HepG2 (cell line): ENCODE measurements at regions not wholly inside any gene's neighbourhood (a gene's known extent, or its start where the extent isn't known, plus 50 kb on each side); places are given as distances from the start of the nearest gene placed in this dataset.

ENCODE experiments used
- ATAC-seq: fragments of 200-7000 bp; cut with Tn5 transposase; 3 replicates; pipeline ENCODE4 v1.9.1; 2020; ENCODE audit warnings: mild to moderate bottlenecking, moderate library complexity
- BruUV-seq: library from RNA; stranded (reverse); fragments of 400-500 nt; replicated peaks from 2 replicates; lab custom pipeline; 2021; lab: Mats Ljungman, UMichigan
- CTCF ChIA-PET: fragments of 300-600 bp; formaldehyde crosslinking; extraction: SDS; loops from one replicate; lab custom pipeline; 2021; ENCODE audit warnings: low total read pairs, inconsistent platforms, low intra/inter-chr PET ratio; lab: Yijun Ruan, JAX
- POLR2A ChIA-PET: fragments of 350-600 bp; sonication (Branson Sonifier 250); formaldehyde crosslinking; loops from one replicate; lab custom pipeline; 2020; ENCODE audit warnings: antibody characterized with exemption, inconsistent platforms; lab: Yijun Ruan, JAX
- DNase-seq: peaks from one replicate; pipeline ENCODE4 v3.0.0-alpha.2; 2015; ENCODE audit warnings: low spot score
- FAIRE-seq: peaks from 3 replicates; lab custom pipeline; 2011; peaks lifted over from hg19 to GRCh38; lab: Jason Lieb, UNC
- H2AFZ ChIP-seq: one replicate; pipeline ENCODE4 v1.6.1; 2011; ENCODE audit warnings: low read length, inconsistent platforms
- H3K27ac ChIP-seq: fragments of 300-600 bp; 3 replicates; pipeline ENCODE4 v1.8.0; 2011; ENCODE audit warnings: mixed run types, mild to moderate bottlenecking, mixed read lengths, low read length, inconsistent platforms; ENCODE audit not compliant: insufficient read depth; ENCODE audit errors: extremely low read length
- H3K27me3 ChIP-seq, 2 experiments: fragments of 200-600 bp in 1 of 2; 2 replicates in 1 of 2; 3 replicates in 1 of 2; pipeline versions ENCODE4 v1.6.0 to v1.8.0; 2011; ENCODE audit warnings: low read length in 2 of 2, mild to moderate bottlenecking in 2 of 2, moderate library complexity in 2 of 2, inconsistent platforms in 1 of 2; ENCODE audit not compliant: insufficient read depth in 2 of 2, control insufficient read depth in 1 of 2
- H3K36me3 ChIP-seq, 2 experiments: fragments of 200-600 bp in 1 of 2; replicated peaks in 1 of 2; 2 replicates in 1 of 2; 3 replicates in 1 of 2; pipeline versions ENCODE4 v1.5.1 to v1.8.0; 2011; ENCODE audit warnings: low read length in 2 of 2, inconsistent platforms in 1 of 2; ENCODE audit not compliant: insufficient read depth in 2 of 2, control insufficient read depth in 1 of 2
- H3K4me1 ChIP-seq: 2 replicates; pipeline ENCODE4 v1.5.1; 2012; ENCODE audit warnings: low read length, inconsistent platforms; ENCODE audit not compliant: insufficient read depth
- H3K4me2 ChIP-seq: 2 replicates; pipeline ENCODE4 v1.6.0; 2011; ENCODE audit warnings: low read depth, low read length, inconsistent platforms
- H3K4me3 ChIP-seq, 3 experiments: fragments of 200-600 bp in 1 of 3; sonication (generic), shearing (Covaris generic) in 1 of 3; replicated peaks in 1 of 3; 2 replicates each; pipeline ENCODE4 v1.5.1; 2011 to 2016; ENCODE audit warnings: low read length in 3 of 3, inconsistent platforms in 2 of 3, low read depth in 2 of 3, mild to moderate bottlenecking in 2 of 3, control low read depth in 1 of 3, mixed read lengths in 1 of 3; ENCODE audit not compliant: insufficient read depth in 1 of 3
- H3K79me2 ChIP-seq: one replicate; pipeline ENCODE4 v1.6.1; 2011; ENCODE audit warnings: low read length, inconsistent platforms; ENCODE audit not compliant: insufficient read depth
- H3K9ac ChIP-seq: 2 replicates; pipeline ENCODE4 v1.6.0; 2011; ENCODE audit warnings: mild to moderate bottlenecking, low read depth, low read length, inconsistent platforms; ENCODE audit not compliant: insufficient read depth
- H3K9me3 ChIP-seq: 2 replicates; pipeline ENCODE4 v1.5.1; 2012; ENCODE audit warnings: mild to moderate bottlenecking, low read length
- H4K20me1 ChIP-seq: 2 replicates; pipeline ENCODE4 v1.6.0; 2011; ENCODE audit warnings: inconsistent platforms, mild to moderate bottlenecking, low read length, moderate library complexity; ENCODE audit not compliant: insufficient read depth
- CREBL2 ChIP-seq: sonication (generic); formaldehyde crosslinking; IDR thresholded peaks from 2 replicates; pipeline ENCODE4 v1.8.1; 2023; ENCODE audit warnings: missing genetic modification reagents, mild to moderate bottlenecking, borderline replicate concordance
- ZNF468 ChIP-seq: sonication (generic); formaldehyde crosslinking; IDR thresholded peaks from 2 replicates; pipeline ENCODE4 v1.8.0; 2022; ENCODE audit warnings: mild to moderate bottlenecking, moderate library complexity, missing genetic modification reagents
- ZNF543 ChIP-seq: sonication (generic); formaldehyde crosslinking; IDR thresholded peaks from 2 replicates; pipeline ENCODE4 v1.4.0; 2020; ENCODE audit warnings: mild to moderate bottlenecking, missing genetic modification reagents
- ZNF577 ChIP-seq: sonication (generic); formaldehyde crosslinking; IDR thresholded peaks from 2 replicates; pipeline ENCODE4 v1.4.0; 2020; ENCODE audit warnings: mild to moderate bottlenecking, low read depth, missing genetic modification reagents, borderline replicate concordance
- ZNF777 ChIP-seq: sonication (generic); formaldehyde crosslinking; IDR thresholded peaks from 2 replicates; pipeline ENCODE4 v1.4.0; 2020; ENCODE audit warnings: missing genetic modification reagents
- WGBS: methylation state at CpG from one replicate; pipeline ENCODE4 v1.1.6; 2017; ENCODE audit warnings: low lambda C conversion rate; 5-methylcytosine and 5-hydroxymethylcytosine counted together
- in situ Hi-C: cut with HindIII; loops from 2 replicates; pipeline ENCODE4 v1.10.0; 2017; ENCODE audit warnings: low pct_unique_long_range_greater_than_20kb; ENCODE audit not compliant: extremely low pct_ligation_motif_present
- intact Hi-C: fragments of 100-400 bp; cut with micrococcal nuclease; formaldehyde crosslinking; loops from one replicate; pipeline ENCODE4 v1.10.0; 2022; ENCODE audit not compliant: unreplicated experiment

- intact Hi-C loops (no loop called here), in situ Hi-C loops (no loop called here)
- no TSS peak for BruUV-seq
- Histone ChIP-seq H2AFZ (no peak overlapping the region), H3K4me2 (no peak overlapping the region), H4K20me1 (no peaks in the 10 kb centered on the region), H3K27me3 (no peaks in the 10 kb centered on the region), H3K4me3 (no peak overlapping the region), H3K9me3 (no peaks in the 10 kb centered on the region), H3K36me3 (no peaks in the 10 kb centered on the region), H3K27ac (no peak overlapping the region), H3K9ac (no peak overlapping the region), H3K4me1 (no peaks in the 10 kb centered on the region), H3K79me2 (no peaks in the 10 kb centered on the region)
- TF ChIP-seq CREBL2 (CRISPR knock-in tag) (no peak), ZNF468 (CRISPR knock-in tag) (no peak), ZNF543 (CRISPR knock-in tag) (no peak)
- FAIRE-seq = no peak
- ChIA-PET POLR2A (no interaction called here), CTCF (no interaction called here)
- DNase-seq = no peak
- ATAC-seq = no peak
- WGBS = 0% methylated on average over 2 of the region's 2 CpGs
Observed at GRCh38 chr18:38575648-38576047, 1010.0 kb upstream of the CELF4 start.

GRCh38 chr18:38575023-38575422 lies 1009.4 kb upstream of the CELF4 start:
- Histone ChIP-seq H3K4me3 (no peak overlapping the region), H3K4me1 (no peaks in the 10 kb centered on the region), H3K4me2 (no peak overlapping the region), H3K27ac (no peak overlapping the region), H3K9me3 (no peaks in the 10 kb centered on the region), H3K36me3 (no peaks in the 10 kb centered on the region), H3K27me3 (no peaks in the 10 kb centered on the region), H3K9ac (no peak overlapping the region), H3K79me2 (no peaks in the 10 kb centered on the region), H2AFZ (no peak overlapping the region), H4K20me1 (no peaks in the 10 kb centered on the region)
- ChIA-PET POLR2A (no interaction called here), CTCF (no interaction called here)
- intact Hi-C loops (no loop called here), in situ Hi-C loops (no loop called here)
- TF ChIP-seq ZNF577 (CRISPR knock-in tag) (no peak), ZNF777 (CRISPR knock-in tag) (no peak)
- ATAC-seq = no peak
- WGBS = 0% methylated on average over 6 of the region's 6 CpGs
- no peak for FAIRE-seq
- DNase-seq = no peak
- BruUV-seq = no TSS peak
